B cell (primary cell): ENCODE measurements at regions not wholly inside any gene's neighbourhood (a gene's known extent, or its start where the extent isn't known, plus 50 kb on each side); places are given as distances from the start of the nearest gene placed in this dataset.
"Not testable (repeated sequence)": the region's sequence is repeated elsewhere in the genome, so short reads cannot be mapped to it uniquely, and the experiment has no call there.

Source experiments
- ATAC-seq: fragments of 200-7000 bp; cut with Tn5 transposase; one replicate; pipeline ENCODE4 v1.10.0; 2021; ENCODE audit warnings: low read depth, mild to moderate bottlenecking, moderate number of reproducible peaks, moderate library complexity
- CTCF ChIA-PET: fragments of 350-600 bp; sonication (Branson Sonifier 250); formaldehyde crosslinking; loops from one replicate; lab custom pipeline; 2021; ENCODE audit warnings: antibody characterized with exemption, inconsistent platforms; lab: Charles Lee
- POLR2A ChIA-PET: fragments of 350-600 bp; sonication (Branson Sonifier 250); formaldehyde crosslinking; loops from one replicate; lab custom pipeline; 2021; ENCODE audit warnings: antibody characterized with exemption; lab: Charles Lee
- DNase-seq: peaks from one replicate; pipeline ENCODE4 v3.0.0; 2013
- H2AFZ ChIP-seq: 2 replicates; pipeline ENCODE4 v1.6.1; 2012; ENCODE audit warnings: mild to moderate bottlenecking, low read depth, low read length; ENCODE audit not compliant: insufficient read depth, poor library complexity, severe bottlenecking
- H3K27ac ChIP-seq, 2 donors: 1 replicate in 1 of 2; 2 replicates in 1 of 2; pipeline ENCODE4 v1.5.1; 2012 to 2013; ENCODE audit warnings: low read length in 2 of 2, mild to moderate bottlenecking in 2 of 2, moderate library complexity in 1 of 2
- H3K27me3 ChIP-seq, 4 experiments: fragments of 200-600 bp in 1 of 4; sonication (generic) in 1 of 4; replicated peaks in 1 of 4; 1 replicate in 2 of 4; 2 replicates in 2 of 4; pipeline versions ENCODE4 v1.6.1 to v1.7.0; 2013 to 2016; ENCODE audit warnings: low read length in 3 of 4, mild to moderate bottlenecking in 2 of 4, mixed read lengths in 1 of 4, moderate library complexity in 1 of 4; ENCODE audit not compliant: insufficient read depth in 4 of 4, control insufficient read depth in 3 of 4; ENCODE audit errors: control extremely low read depth in 1 of 4
- H3K36me3 ChIP-seq, 2 experiments: replicated peaks in 1 of 2; 1 replicate in 1 of 2; 2 replicates in 1 of 2; pipeline versions ENCODE4 v1.6.1 to v1.7.1; 2013; ENCODE audit warnings: low read length in 1 of 2; ENCODE audit not compliant: insufficient read depth in 2 of 2, control insufficient read depth in 1 of 2; ENCODE audit errors: control extremely low read depth in 1 of 2, extremely low read depth in 1 of 2
- H3K4me1 ChIP-seq, 2 donors: fragments of 200-600 bp in 1 of 2; sonication (generic) in 1 of 2; 1 replicate in 1 of 2; 2 replicates in 1 of 2; pipeline versions ENCODE4 v1.5.1 to v1.6.1; 2013 to 2017; ENCODE audit warnings: low read length in 2 of 2; ENCODE audit not compliant: control insufficient read depth in 2 of 2, insufficient read depth in 2 of 2
- H3K4me2 ChIP-seq: replicated peaks from 2 replicates; pipeline ENCODE3; 2012; ENCODE audit warnings: mild to moderate bottlenecking, low read depth, low read length; ENCODE audit not compliant: poor library complexity, severe bottlenecking
- H3K4me3 ChIP-seq, 5 experiments: fragments of 200-600 bp in 1 of 5; sonication (generic) in 1 of 5; 1 replicate in 3 of 5; 2 replicates in 2 of 5; pipeline versions ENCODE4 v1.5.1 to v1.7.0; 2011 to 2016; ENCODE audit warnings: low read length in 4 of 5, mild to moderate bottlenecking in 4 of 5, low read depth in 2 of 5, control low read depth in 1 of 5, moderate library complexity in 1 of 5; ENCODE audit not compliant: insufficient read depth in 1 of 5; ENCODE audit errors: control extremely low read depth in 1 of 5, extremely low read depth in 1 of 5
- H3K79me2 ChIP-seq: fragments of 200-600 bp; sonication (generic); one replicate; pipeline ENCODE4 v1.6.0; 2016; ENCODE audit warnings: low read length; ENCODE audit not compliant: control insufficient read depth, insufficient read depth
- H3K9ac ChIP-seq: fragments of 200-600 bp; sonication (generic); 2 replicates; pipeline ENCODE4 v1.6.1; 2017; ENCODE audit warnings: mild to moderate bottlenecking, low read length, moderate library complexity
- H3K9me3 ChIP-seq, 3 donors: one replicate each; pipeline versions ENCODE4 v1.6.1 to v1.7.1; 2013; ENCODE audit warnings: low read length in 2 of 3; ENCODE audit not compliant: control insufficient read depth in 2 of 3, insufficient read depth in 1 of 3; ENCODE audit errors: control extremely low read depth in 1 of 3
- H4K20me1 ChIP-seq: 2 replicates; pipeline ENCODE4 v1.6.0; 2012; ENCODE audit warnings: mild to moderate bottlenecking, low read length; ENCODE audit not compliant: insufficient read depth, control insufficient read depth, poor library complexity, severe bottlenecking
- H3K27ac Mint-ChIP-seq: one replicate; pipeline ENCODE4 v1.8.0; 2021; ENCODE audit warnings: mixed read lengths
- H3K27me3 Mint-ChIP-seq: one replicate; pipeline ENCODE4 v1.8.0; 2021; ENCODE audit warnings: mixed read lengths
- H3K4me1 Mint-ChIP-seq: one replicate; pipeline ENCODE4 v1.8.0; 2021; ENCODE audit warnings: mixed read lengths
- H3K4me3 Mint-ChIP-seq: one replicate; pipeline ENCODE4 v1.8.0; 2021; ENCODE audit warnings: mixed read lengths
- H3K9me3 Mint-ChIP-seq: one replicate; pipeline ENCODE4 v1.8.0; 2022; ENCODE audit warnings: mixed read lengths; ENCODE audit not compliant: insufficient read depth
- CTCF ChIP-seq: fragments of 200-600 bp; IDR thresholded peaks from one replicate; pipeline ENCODE4 v1.8.0; 2022; ENCODE audit warnings: antibody characterized with exemption, mild to moderate bottlenecking
- EZH2 ChIP-seq: IDR thresholded peaks from 2 replicates; pipeline ENCODE4 v1.6.1; 2012; ENCODE audit warnings: borderline replicate concordance, low read depth, mild to moderate bottlenecking, moderate library complexity, low read length; ENCODE audit not compliant: insufficient read depth, poor library complexity, severe bottlenecking
- WGBS: methylation state at CpG from one replicate; pipeline ENCODE4 v1.1.5; 2013; ENCODE audit warnings: missing lambda C conversion rate; ENCODE audit not compliant: insufficient coverage; 5-methylcytosine and 5-hydroxymethylcytosine counted together
- intact Hi-C: fragments of 100-400 bp; cut with micrococcal nuclease; formaldehyde crosslinking; loops from one replicate; pipeline ENCODE4 v1.10.0; 2022

- H3K4me3 Mint-ChIP-seq, result no peak overlapping the region
- no peaks in the 10 kb centered on the region for H3K27me3 ChIP-seq
- intact Hi-C loops, result no loop called here
- ChIA-PET CTCF (no interaction called here), POLR2A (no interaction called here)
- no peak for DNase-seq
- H3K9me3 ChIP-seq, result no peaks in the 10 kb centered on the region
- H3K9me3 Mint-ChIP-seq, result no peaks in the 10 kb centered on the region
- H3K9ac ChIP-seq, result no peak overlapping the region
- no peak overlapping the region for H3K27ac ChIP-seq
- no peaks in the 10 kb centered on the region for H3K4me1 Mint-ChIP-seq
- H3K4me2 ChIP-seq, result no peak overlapping the region
- WGBS, result no CpG with 5 or more reads among the region's 3 CpGs
- no peak overlapping the region for H3K4me3 ChIP-seq
- H2AFZ ChIP-seq, result no peak overlapping the region
- no peak for ATAC-seq
- H3K4me1 ChIP-seq, result no peaks in the 10 kb centered on the region
- peaks cover 6% of the 10 kb centered on the region for H3K27me3 Mint-ChIP-seq
- no peaks in the 10 kb centered on the region for H3K36me3 ChIP-seq
- no peaks in the 10 kb centered on the region for H4K20me1 ChIP-seq
- H3K79me2 ChIP-seq, result no peaks in the 10 kb centered on the region
- H3K27ac Mint-ChIP-seq, result no peak overlapping the region
- TF ChIP-seq EZH2 (no peak), CTCF (no peak)
Measured at GRCh38 chr9:97188545-97188944, 118.9 kb upstream of the CCDC180 start.

DNA sequence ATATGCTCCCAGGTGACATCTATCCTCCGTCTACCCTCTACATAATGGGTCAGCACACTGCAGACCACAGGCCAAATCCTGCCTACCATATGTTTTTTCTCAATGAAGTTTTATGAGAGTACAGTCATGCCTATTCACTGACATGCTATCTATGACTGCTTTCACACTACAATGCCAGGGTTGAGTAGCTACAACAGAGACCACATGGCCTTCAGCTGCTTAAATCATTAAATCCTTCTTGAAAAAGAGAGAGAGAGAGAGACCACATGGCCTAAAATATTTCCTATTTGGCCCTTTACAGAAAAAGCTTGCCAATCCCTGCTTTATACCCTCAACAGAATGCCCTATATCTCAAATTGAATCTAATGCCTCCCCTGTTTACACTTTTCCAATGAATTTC, 119.8 kb upstream of the CCDC180 start:
- ATAC-seq, intact Hi-C loops, DNase-seq, H3K4me1 ChIP-seq, H2AFZ ChIP-seq, POLR2A ChIA-PET, H4K20me1 ChIP-seq, H3K27me3 ChIP-seq, H3K36me3 ChIP-seq, H3K4me3 Mint-ChIP-seq, H3K4me2 ChIP-seq, H3K27ac ChIP-seq, H3K9me3 Mint-ChIP-seq, H3K4me3 ChIP-seq, H3K9ac ChIP-seq, H3K79me2 ChIP-seq, H3K9me3 ChIP-seq, H3K27ac Mint-ChIP-seq, H3K27me3 Mint-ChIP-seq, H3K4me1 Mint-ChIP-seq, CTCF ChIA-PET: not testable (repeated sequence)
- no CpG with 5 or more reads among the region's 1 CpG for WGBS
